ENCODE measurements at regions not wholly inside any gene's neighbourhood (a gene's known extent, or its start where the extent isn't known, plus 50 kb on each side); places are given as distances from the start of the nearest gene placed in this dataset.

DNA sequence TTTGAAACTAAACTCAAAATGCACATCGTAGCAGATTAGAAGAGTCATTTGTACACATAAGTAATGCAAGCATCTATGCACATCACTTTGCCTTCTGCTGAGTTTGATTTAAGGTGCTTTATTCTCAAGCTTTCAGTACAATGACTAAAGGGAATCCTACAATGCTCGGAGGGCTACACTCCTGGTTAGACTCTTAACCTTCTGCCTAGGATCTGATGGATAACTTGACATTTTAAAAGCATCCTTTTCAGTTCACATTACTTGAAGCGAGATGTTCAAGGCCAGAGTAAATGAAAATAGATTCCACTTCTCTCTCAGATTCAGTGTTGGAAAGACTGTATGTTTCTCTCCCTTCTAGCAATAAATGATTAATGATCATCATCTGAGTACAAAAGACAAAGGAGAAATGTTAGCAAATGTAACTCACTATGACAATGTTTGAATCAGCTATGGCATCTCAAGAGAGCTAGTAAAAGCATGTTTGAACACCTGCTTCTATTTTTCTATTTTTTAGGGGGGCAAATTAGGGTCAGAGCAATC, 259.2 kb upstream of the ANO3 start:
- no peak for TF ChIP-seq RAD21 (IDR thresholded peaks at IDR 0.05; ENCODE audit: low read depth)
- TF ChIP-seq ZNF274 (IDR thresholded peaks at IDR 0.05; ENCODE audit: low read depth, low read length): no peak
- TF ChIP-seq, protein P1, sequence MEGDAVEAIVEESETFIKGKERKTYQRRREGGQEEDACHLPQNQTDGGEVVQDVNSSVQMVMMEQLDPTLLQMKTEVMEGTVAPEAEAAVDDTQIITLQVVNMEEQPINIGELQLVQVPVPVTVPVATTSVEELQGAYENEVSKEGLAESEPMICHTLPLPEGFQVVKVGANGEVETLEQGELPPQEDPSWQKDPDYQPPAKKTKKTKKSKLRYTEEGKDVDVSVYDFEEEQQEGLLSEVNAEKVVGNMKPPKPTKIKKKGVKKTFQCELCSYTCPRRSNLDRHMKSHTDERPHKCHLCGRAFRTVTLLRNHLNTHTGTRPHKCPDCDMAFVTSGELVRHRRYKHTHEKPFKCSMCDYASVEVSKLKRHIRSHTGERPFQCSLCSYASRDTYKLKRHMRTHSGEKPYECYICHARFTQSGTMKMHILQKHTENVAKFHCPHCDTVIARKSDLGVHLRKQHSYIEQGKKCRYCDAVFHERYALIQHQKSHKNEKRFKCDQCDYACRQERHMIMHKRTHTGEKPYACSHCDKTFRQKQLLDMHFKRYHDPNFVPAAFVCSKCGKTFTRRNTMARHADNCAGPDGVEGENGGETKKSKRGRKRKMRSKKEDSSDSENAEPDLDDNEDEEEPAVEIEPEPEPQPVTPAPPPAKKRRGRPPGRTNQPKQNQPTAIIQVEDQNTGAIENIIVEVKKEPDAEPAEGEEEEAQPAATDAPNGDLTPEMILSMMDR (IDR thresholded peaks at IDR 0.05 in 2 of 3, conservative IDR thresholded peaks at IDR 0.05 in 1 of 3; ENCODE audit: borderline replicate concordance in 1 of 3, insufficient read depth in 1 of 3, low read depth in 2 of 3, low read length in 2 of 3): no peak
- TF ChIP-seq SRF (IDR thresholded peaks at IDR 0.05; ENCODE audit: low read depth): no peak
- TF ChIP-seq, protein P2, sequence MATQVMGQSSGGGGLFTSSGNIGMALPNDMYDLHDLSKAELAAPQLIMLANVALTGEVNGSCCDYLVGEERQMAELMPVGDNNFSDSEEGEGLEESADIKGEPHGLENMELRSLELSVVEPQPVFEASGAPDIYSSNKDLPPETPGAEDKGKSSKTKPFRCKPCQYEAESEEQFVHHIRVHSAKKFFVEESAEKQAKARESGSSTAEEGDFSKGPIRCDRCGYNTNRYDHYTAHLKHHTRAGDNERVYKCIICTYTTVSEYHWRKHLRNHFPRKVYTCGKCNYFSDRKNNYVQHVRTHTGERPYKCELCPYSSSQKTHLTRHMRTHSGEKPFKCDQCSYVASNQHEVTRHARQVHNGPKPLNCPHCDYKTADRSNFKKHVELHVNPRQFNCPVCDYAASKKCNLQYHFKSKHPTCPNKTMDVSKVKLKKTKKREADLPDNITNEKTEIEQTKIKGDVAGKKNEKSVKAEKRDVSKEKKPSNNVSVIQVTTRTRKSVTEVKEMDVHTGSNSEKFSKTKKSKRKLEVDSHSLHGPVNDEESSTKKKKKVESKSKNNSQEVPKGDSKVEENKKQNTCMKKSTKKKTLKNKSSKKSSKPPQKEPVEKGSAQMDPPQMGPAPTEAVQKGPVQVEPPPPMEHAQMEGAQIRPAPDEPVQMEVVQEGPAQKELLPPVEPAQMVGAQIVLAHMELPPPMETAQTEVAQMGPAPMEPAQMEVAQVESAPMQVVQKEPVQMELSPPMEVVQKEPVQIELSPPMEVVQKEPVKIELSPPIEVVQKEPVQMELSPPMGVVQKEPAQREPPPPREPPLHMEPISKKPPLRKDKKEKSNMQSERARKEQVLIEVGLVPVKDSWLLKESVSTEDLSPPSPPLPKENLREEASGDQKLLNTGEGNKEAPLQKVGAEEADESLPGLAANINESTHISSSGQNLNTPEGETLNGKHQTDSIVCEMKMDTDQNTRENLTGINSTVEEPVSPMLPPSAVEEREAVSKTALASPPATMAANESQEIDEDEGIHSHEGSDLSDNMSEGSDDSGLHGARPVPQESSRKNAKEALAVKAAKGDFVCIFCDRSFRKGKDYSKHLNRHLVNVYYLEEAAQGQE (IDR thresholded peaks at IDR 0.05; ENCODE audit: low read depth): no peak
- TF ChIP-seq, protein P3, sequence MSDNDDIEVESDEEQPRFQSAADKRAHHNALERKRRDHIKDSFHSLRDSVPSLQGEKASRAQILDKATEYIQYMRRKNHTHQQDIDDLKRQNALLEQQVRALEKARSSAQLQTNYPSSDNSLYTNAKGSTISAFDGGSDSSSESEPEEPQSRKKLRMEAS (IDR thresholded peaks at IDR 0.05): no peak
- TF ChIP-seq POLR2AphosphoS5 (IDR thresholded peaks at IDR 0.05; ENCODE audit: low read depth, low read length): no peak

Measured in HCT116 (cell line).